ENCODE measurements at regions not wholly inside any gene's neighbourhood (a gene's known extent, or its start where the extent isn't known, plus 50 kb on each side); places are given as distances from the start of the nearest gene placed in this dataset.
A peak's percentile ranks its signal among the peaks of the same experiment; 100 is the strongest.

GRCh38 chr5:103648086-103648485 lies 85.5 kb upstream of the NUDT12 start:
- Histone ChIP-seq H4K5ac (ENCODE audit: insufficient read length, low read depth, low read length) (no peak overlapping the region), H3K4ac (ENCODE audit: low read depth, low read length) (no peak overlapping the region), H3K79me2 (ENCODE audit: insufficient read depth, low read length) (no peaks in the 10 kb centered on the region), H3K79me1 (ENCODE audit: insufficient read depth, low read depth, low read length, poor library complexity, severe bottlenecking) (no peaks in the 10 kb centered on the region), H3K9ac (ENCODE audit: extremely low read depth, insufficient read length, low read length) (no peak overlapping the region), H3K9me3 (ENCODE audit: control insufficient read depth, low read depth, low read length) (no peaks in the 10 kb centered on the region), H3K23me2 (ENCODE audit: insufficient read length, low read depth, low read length, poor library complexity, severe bottlenecking) (no peaks in the 10 kb centered on the region), H2BK15ac (ENCODE audit: low read depth, low read length) (no peak overlapping the region), H4K20me1 (ENCODE audit: control insufficient read depth, insufficient read depth, insufficient read length) (no peaks in the 10 kb centered on the region), H4K8ac (replicated peaks; ENCODE audit: insufficient read length, low read depth, low read length) (no peak overlapping the region), H2BK20ac (ENCODE audit: low read depth, low read length, poor library complexity, severe bottlenecking) (no peak overlapping the region), H2BK12ac (ENCODE audit: insufficient read length, low read depth, low read length) (no peak overlapping the region), H3K56ac (ENCODE audit: insufficient read length, low read depth, low read length) (no peak overlapping the region), H4K91ac (ENCODE audit: insufficient read length, low read depth, low read length) (no peak overlapping the region), H2AK5ac (ENCODE audit: insufficient read length, low read length) (no peak overlapping the region), H3K27ac (ENCODE audit: insufficient read length, low read depth, low read length) (peak overlapping the region; percentile 76), H2AFZ (ENCODE audit: low read length) (no peak overlapping the region), H3K4me2 (ENCODE audit: insufficient read depth, insufficient read length, low read length) (no peak overlapping the region), H3K4me1 (ENCODE audit: insufficient read depth, low read length) (peaks cover 9% of the 10 kb centered on the region), H3K27me3 (ENCODE audit: insufficient read depth, low read length) (no peaks in the 10 kb centered on the region), H2BK120ac (ENCODE audit: low read depth, low read length, poor library complexity, severe bottlenecking) (no peak overlapping the region), H3K14ac (ENCODE audit: insufficient read depth, low read length) (no peak overlapping the region), H3K18ac (ENCODE audit: insufficient read length, low read depth, low read length) (no peak overlapping the region), H2BK5ac (ENCODE audit: insufficient read length, low read length) (no peak overlapping the region), H3T11ph (ENCODE audit: low read length) (no peak overlapping the region), H3K23ac (ENCODE audit: insufficient read length, low read depth, low read length) (no peak overlapping the region)
- WGBS (ENCODE audit: extremely low coverage, insufficient read length, low lambda C conversion rate): no CpG with 5 or more reads among the region's 2 CpGs
- Mint-ChIP-seq H3K36me3 (ENCODE audit: insufficient read depth in 1 of 3, low read depth in 3 of 3) (no peaks in the 10 kb centered on the region), H3K27me3 (ENCODE audit: low read depth) (no peaks in the 10 kb centered on the region), H3K9me3 (no peaks in the 10 kb centered on the region), H3K4me3 (no peak overlapping the region), H3K4me1 (peaks cover 43 to 52% of the 10 kb centered on the region in 2 experiments), H3K27ac (peak overlapping the region; percentile 87 to 94 (median 90); a peak in 5 of 7 replicates)
- DNase-seq: no peak
- peak; percentile 55 for TF ChIP-seq CTCF (conservative IDR thresholded peaks at IDR 0.05)
